Stimulated activated naive CD8-positive, alpha-beta T cell treated with anti-CD3 and anti-CD28 coated beads, Interleukin-15, Interleukin-2, amounts not matched to agents 100 ng/mL and 50 ng/mL, for 24 hours (primary cell): ENCODE measurements at regions not wholly inside any gene's neighbourhood (a gene's known extent, or its start where the extent isn't known, plus 50 kb on each side); places are given as distances from the start of the nearest gene placed in this dataset.

Experiments used
- H3K27ac Mint-ChIP-seq: one replicate; pipeline ENCODE4 v1.8.0; 2021; ENCODE audit warnings: mild to moderate bottlenecking, mixed read lengths
- H3K27me3 Mint-ChIP-seq: one replicate; pipeline ENCODE4 v1.8.0; 2021; ENCODE audit warnings: mixed read lengths
- H3K36me3 Mint-ChIP-seq: one replicate; pipeline ENCODE4 v1.8.0; 2021; ENCODE audit warnings: low read depth, mixed read lengths
- H3K4me1 Mint-ChIP-seq: one replicate; pipeline ENCODE4 v1.8.0; 2021; ENCODE audit warnings: low read depth, mixed read lengths
- H3K4me3 Mint-ChIP-seq: one replicate; pipeline ENCODE4 v1.8.0; 2021; ENCODE audit warnings: mild to moderate bottlenecking, mixed read lengths
- H3K9me3 Mint-ChIP-seq: one replicate; pipeline ENCODE4 v1.8.0; 2021; ENCODE audit warnings: mixed read lengths

DNA sequence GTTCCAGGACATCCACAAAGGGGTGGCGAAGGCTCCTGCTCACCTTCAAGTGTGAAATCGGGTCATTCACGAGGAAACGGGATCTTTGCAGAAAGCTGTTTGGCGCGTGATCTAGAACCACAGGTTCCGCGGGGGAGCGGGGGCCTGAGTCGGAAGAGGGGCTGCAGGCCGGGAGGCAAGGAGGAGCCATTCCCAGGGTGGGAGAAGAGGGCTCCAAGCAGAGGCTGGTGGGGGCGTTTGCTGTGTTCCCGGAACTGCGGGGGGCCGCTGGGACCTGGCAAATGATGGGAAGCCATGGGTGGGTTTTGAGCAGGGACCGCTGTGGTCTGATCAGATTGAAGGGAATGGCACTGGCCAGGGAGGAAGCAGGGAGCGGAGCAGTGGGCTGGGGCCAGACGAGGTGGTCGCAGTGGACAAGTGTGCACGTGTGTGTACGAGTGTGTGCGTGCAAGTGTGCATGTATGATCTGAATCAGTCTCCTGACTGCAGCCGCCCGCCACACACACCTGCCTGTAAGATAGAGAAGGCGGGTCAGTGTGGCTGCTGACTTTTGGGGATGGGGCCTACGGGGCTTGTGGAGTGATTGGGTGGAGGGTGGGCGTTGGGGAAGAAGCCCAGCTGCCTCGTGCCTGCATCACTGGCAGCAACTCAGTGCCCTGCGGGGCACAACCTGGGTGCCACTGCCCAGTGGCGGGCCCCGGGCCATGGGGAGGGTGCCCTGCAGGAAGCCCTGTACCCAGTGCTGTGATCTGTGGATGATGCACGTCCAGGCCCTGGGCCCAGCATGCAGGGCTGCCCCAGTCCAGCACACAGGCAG is 141.9 kb downstream of the KIF26A start:
- no peaks in the 10 kb centered on the region for H3K4me1 Mint-ChIP-seq
- peaks cover 4% of the 10 kb centered on the region for H3K27me3 Mint-ChIP-seq
- no peak overlapping the region for H3K4me3 Mint-ChIP-seq

DNA sequence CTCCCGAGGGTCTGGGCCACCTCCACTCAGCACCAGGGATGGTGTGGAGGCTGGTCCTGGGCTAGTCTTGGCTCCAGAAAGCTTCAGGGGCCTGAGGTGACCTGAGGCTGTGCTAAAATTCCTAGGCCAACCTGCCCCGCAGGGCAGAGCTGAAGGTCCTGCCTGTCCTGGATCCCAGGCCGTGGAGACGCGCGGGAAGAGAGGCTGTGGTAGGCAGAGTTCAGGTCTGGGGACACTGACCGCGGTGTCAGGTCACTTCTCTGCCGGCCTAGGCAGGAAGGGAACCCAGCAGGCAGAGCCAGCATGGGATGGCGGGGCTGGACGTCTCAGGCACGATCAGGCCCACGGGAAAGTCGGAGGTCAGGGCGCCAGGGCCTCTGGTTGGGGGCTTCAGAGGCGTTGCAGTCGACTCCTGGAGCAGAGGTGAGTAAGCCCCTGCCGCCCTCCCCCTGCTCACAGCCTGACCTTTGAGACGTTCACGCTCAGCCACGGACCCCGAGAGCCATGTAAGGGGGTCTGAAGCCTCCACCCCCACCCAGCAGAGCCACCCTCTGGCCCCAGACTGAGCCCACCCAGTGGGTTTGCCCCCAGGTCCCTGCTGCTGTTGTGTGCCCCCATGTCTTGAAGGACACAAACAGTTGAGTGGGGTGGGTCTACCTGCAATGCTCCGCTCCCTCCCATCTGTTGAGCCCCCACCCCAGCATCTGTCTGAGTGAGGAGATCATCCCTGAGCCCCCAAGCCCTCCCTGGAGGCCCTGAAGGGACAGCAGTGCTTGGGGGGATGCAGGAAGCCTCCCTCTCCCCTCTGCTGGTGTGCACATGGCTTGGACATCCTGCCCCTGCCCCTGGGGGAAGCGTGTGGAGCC is 142.7 kb downstream of the KIF26A start:
- Mint-ChIP-seq H3K4me1 (no peaks in the 10 kb centered on the region), H3K36me3 (no peaks in the 10 kb centered on the region), H3K9me3 (no peaks in the 10 kb centered on the region), H3K27ac (no peak overlapping the region), H3K4me3 (no peak overlapping the region), H3K27me3 (peaks cover 4% of the 10 kb centered on the region)

More for the DNA sequence above, 141.9 kb downstream of the KIF26A start:
- no peak overlapping the region for H3K27ac Mint-ChIP-seq
- no peaks in the 10 kb centered on the region for H3K36me3 Mint-ChIP-seq
- H3K9me3 Mint-ChIP-seq = no peaks in the 10 kb centered on the region

DNA sequence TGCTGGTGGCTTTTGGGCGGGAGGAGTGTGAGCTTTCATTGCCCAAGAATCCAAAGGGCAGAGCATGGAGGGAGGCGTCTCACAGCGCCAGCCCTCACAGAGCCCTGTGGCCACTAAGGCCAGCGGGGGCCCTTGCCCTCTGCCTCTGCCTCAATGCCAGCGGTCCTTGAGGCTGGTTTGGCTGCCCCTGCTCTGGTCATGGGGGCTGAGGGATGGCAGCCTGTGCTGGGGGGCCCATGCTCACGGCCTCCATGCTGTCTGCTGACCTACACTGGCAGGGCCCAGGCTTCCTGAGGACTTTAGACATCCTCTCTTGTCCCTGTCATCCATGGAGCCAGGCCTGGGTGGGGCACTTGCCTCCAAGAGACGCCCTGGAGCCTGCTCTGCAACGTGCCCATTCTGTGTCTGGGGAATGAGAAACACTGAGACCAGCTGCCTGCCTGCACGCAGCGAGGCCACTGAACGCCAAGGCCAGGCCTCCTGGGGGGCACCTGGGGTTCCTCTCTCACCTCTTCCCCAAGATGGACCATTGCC is 143.4 kb downstream of the KIF26A start:
- no peaks in the 10 kb centered on the region for H3K36me3 Mint-ChIP-seq
- H3K4me1 Mint-ChIP-seq = no peaks in the 10 kb centered on the region
- H3K27me3 Mint-ChIP-seq = peaks cover 4% of the 10 kb centered on the region
- H3K4me3 Mint-ChIP-seq = no peak overlapping the region
- H3K9me3 Mint-ChIP-seq = no peaks in the 10 kb centered on the region
- H3K27ac Mint-ChIP-seq = no peak overlapping the region

DNA sequence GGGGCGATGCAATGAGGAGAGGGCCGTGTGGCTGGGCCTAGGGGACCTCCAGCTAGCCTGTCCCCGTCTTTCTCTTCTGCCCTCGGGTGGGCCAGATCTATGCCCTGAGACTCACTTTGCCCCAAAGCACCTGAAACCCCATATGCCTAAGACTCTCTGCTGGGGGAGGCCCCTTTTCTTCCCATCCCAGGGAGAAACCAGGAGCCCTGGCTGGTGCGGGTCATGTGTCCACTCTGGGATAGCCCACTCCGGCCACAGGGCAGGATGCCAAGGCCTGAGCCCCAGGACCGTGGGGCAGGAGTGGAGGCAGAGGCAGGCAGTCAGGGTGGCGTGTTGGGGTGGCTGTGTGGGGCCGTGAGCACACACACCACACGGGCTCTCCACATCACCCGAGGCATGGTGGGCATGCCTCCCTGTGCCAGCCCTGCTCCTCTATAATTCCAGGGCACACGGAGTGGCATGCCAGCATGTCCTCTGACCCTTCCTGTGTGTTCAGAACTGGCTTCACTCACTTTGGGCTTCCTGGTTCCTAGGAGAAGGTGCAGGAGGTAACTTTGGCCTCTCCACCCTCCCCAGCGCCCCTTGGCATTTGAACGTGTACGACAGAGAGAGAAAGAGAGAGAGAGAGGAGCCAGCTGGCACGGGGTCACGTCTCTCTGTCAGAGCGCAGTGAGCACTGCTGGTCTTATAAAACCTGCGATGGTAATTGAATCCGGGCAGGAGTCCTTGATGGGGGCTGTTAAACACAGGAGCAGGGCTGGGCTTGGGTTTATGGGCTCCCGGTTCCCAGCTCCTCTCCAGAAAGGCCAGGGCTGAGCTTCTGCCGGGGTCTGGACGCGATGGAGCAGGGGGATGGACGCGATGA is 144.2 kb downstream of the KIF26A start:
- H3K27me3 Mint-ChIP-seq = no peaks in the 10 kb centered on the region
- no peak overlapping the region for H3K27ac Mint-ChIP-seq
- no peaks in the 10 kb centered on the region for H3K4me1 Mint-ChIP-seq
- no peaks in the 10 kb centered on the region for H3K36me3 Mint-ChIP-seq
- no peak overlapping the region for H3K4me3 Mint-ChIP-seq
- no peaks in the 10 kb centered on the region for H3K9me3 Mint-ChIP-seq

DNA sequence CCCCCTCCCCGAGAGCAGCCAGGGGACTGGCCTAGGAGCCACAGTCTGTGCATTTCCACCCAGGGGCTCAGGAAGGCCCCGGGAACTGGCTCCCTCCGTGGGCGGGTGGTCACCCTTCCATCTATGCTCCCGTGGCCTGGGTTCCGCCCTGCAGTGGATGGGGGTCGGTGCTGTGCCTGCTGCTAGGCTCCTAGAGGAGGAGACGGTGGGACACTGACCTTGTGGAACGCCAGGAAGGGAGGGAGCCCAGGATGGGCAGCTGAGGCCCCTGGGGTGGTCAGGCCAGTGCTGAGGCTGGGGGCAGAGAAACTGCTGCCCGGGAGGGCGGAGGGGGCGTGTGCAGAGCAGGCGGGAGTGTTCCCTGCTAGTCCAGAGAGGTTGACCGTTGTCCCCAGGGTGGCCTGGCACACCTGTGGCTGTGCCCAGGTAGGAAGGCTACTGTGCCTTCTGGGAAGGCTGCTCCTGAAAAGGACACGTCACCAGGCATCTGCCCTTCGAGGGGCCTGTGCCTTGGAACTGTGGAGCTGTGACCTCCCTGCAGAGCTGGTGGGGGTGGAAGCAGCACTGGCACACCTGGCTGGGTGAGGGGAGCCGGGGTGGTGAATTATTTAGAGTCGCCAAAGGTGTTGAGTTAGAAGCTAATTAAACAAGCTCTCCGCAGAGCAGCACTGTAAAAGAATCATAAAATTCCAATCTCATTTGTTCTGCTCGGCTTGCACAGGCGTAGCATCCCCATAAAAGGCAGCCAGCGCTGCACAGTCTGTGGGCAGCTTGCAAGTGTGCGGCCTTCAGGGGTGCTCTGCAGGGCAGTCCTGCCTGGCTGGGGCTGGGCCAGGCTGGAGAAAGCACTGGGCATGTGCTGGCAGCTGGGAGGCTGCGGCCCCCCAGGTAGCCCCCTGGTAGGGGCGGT is 145.1 kb downstream of the KIF26A start:
- Mint-ChIP-seq H3K4me3 (no peak overlapping the region), H3K4me1 (no peaks in the 10 kb centered on the region), H3K9me3 (peaks cover 3% of the 10 kb centered on the region), H3K36me3 (no peaks in the 10 kb centered on the region), H3K27me3 (no peaks in the 10 kb centered on the region), H3K27ac (no peak overlapping the region)

DNA sequence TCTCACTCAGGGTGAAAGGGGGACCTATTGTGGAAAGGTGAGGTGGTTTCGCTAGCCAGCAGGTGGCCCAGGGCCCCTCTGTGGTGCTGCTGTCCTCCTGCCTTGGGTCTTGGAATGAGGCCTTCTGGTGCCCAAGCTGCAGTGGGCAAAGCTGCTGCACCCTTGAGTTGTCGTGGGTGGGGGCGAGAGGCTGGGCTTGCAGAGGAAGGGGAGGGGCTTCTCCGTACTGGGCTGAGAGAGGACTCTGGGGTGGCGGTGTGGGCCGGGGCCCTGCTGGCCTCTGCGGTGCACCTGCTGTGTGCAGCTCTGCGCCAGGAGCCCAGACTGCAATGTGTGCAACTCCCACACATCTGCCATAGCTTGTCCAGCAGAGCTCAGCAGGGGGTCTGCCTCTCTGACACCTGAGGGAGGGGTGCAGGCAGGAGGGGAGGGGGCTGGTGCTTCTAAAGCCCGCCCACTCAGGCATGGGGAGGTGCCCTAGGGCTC is 145.8 kb downstream of the KIF26A start:
- H3K4me1 Mint-ChIP-seq = no peaks in the 10 kb centered on the region
- peaks cover 10% of the 10 kb centered on the region for H3K9me3 Mint-ChIP-seq
- no peak overlapping the region for H3K27ac Mint-ChIP-seq
- H3K36me3 Mint-ChIP-seq = no peaks in the 10 kb centered on the region
- no peaks in the 10 kb centered on the region for H3K27me3 Mint-ChIP-seq
- H3K4me3 Mint-ChIP-seq = no peak overlapping the region

DNA sequence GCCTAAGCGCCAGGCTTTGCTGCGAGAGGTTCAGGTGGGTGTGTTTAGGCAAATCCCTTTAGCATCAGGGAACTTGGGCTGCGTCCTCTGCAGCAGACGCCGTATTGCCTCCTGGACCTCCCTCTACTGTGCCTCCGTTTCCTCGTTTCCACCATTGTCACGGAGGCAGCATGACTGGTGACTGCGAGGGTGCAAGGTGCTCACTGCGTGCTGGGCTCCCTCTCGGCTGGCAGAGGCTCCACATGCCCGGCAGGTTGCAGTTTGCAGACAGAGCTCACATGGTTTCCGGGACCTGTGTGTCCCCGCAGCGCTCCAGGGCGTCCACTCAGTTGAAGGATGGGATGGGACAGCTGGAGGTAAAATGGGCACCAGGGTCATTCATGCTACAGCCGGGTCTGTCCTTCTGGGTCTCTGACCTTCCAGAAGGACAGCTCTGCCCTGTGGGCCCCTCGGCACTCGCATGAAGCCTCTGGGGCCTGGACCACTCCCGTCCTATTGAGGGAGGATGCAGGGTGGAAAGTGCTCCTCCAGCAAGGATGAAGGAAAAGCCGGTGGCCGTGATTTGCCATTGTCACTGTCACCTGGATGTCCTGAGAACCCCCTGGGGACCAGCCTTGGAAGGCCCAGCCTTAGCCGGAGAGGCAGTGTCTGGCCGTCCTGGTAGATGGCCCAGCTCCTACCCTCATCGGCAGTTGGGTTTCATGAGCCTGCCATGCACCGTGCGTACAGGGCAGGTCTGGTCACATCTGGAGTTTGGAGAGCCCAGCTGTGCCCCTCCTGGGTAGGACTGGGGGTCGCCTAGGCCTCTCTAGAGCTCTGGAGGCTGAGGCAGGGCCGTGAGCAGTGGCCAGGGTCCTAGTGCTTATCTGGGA is 146.5 kb downstream of the KIF26A start:
- Mint-ChIP-seq H3K27ac (no peak overlapping the region), H3K9me3 (peaks cover 13% of the 10 kb centered on the region), H3K36me3 (no peaks in the 10 kb centered on the region), H3K4me3 (no peak overlapping the region), H3K27me3 (no peaks in the 10 kb centered on the region), H3K4me1 (no peaks in the 10 kb centered on the region)

DNA sequence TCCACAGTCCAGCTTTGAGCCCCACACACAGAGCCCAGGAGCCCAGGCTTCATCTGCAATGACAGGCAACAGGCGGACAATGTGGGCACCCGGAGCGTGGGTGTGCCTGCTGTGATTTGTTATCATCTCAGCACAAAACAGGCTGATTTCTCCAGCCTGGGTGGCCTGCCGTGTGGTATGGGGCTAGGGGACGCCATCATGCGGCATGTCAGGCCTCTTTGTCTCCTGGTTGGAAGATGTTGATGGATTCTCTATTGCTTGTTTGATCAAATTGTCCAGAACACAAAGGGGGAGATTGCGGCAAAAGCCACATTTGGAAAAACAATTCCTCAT is 147.1 kb downstream of the KIF26A start:
- Mint-ChIP-seq H3K36me3 (no peaks in the 10 kb centered on the region), H3K27me3 (no peaks in the 10 kb centered on the region), H3K4me1 (no peaks in the 10 kb centered on the region), H3K9me3 (peaks cover 13% of the 10 kb centered on the region), H3K27ac (no peak overlapping the region), H3K4me3 (no peak overlapping the region)

DNA sequence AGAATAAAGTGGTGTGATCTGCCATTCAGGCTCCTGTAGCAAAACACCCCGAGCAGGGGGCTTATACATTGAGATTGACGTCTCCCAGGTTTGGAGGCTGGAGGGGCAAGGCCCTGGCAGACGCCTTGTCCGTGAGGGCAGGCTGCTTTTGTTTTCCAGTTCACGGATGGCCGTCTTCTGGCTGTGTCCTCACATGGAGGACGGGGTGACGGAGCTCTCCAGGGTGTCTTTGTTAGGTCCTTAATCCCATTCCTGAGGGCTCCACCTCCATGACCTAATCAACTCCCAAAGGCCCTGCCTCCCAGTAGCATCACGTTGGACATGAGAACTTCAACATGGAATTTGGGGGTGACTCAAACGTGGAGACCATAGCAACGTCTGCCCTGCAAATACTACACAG is 147.7 kb downstream of the KIF26A start:
- Mint-ChIP-seq H3K27ac (no peak overlapping the region), H3K36me3 (no peaks in the 10 kb centered on the region), H3K4me3 (no peak overlapping the region), H3K27me3 (no peaks in the 10 kb centered on the region), H3K4me1 (no peaks in the 10 kb centered on the region), H3K9me3 (peaks cover 13% of the 10 kb centered on the region)

DNA sequence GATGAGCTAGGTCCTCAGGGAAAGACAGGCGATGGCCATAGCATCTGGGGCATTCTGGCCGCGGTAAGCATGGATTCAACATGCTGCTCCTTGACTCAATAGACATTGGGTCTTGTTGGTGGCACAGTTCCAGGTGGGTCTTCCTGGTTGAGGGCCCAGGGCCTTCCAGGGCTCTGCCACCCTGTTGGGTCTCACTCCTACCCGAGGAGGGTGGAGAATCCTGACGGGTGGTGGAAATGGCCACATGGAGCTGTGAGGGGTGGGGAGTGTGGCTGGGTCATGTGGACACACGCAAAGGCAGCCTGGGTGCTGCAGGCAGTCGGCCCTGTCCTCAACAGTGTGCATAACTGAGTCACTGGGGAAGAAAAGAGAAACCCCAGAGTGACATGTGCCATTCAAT is 148.1 kb downstream of the KIF26A start:
- Mint-ChIP-seq H3K9me3 (peaks cover 13% of the 10 kb centered on the region), H3K27ac (no peak overlapping the region), H3K4me1 (no peaks in the 10 kb centered on the region), H3K36me3 (no peaks in the 10 kb centered on the region), H3K4me3 (no peak overlapping the region), H3K27me3 (no peaks in the 10 kb centered on the region)

DNA sequence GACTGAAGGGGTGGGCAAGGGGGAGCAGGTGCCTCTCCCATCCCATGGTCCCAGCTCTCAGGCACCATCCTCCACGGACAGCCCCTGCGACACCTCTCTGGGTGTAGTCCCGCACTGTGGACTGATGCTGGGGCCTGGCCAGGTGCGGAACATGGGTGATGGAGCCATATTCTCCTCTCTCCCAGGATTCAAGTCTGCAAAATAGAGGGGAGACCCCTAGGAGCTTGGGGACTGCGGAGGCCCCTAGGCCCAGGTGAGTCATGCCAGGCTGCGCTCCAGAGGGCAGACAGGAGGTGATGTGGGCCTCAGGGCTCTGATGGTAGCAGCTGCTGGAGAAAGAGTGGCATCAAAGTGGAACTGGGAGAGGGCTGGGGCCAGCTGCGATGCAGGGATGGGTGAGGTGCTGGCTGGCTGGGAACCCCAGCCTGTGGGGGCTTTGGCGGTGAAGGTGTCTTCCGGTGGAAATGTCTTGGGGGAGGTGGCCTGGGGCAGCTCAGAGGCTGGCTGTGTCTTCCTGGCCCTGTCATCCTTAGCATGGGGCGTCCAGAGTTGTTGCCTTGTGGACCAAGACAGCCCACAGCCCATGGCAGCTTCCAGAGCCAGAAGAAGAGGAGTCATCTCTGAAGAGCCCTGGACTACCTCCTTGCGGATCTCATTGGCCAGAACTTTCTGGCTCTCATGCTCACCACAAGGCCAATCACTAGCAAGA is 149.1 kb downstream of the KIF26A start:
- no peaks in the 10 kb centered on the region for H3K36me3 Mint-ChIP-seq
- H3K4me3 Mint-ChIP-seq = no peak overlapping the region
- H3K4me1 Mint-ChIP-seq = no peaks in the 10 kb centered on the region
- H3K9me3 Mint-ChIP-seq = peaks cover 13% of the 10 kb centered on the region
- H3K27ac Mint-ChIP-seq = no peak overlapping the region
- H3K27me3 Mint-ChIP-seq = no peaks in the 10 kb centered on the region

DNA sequence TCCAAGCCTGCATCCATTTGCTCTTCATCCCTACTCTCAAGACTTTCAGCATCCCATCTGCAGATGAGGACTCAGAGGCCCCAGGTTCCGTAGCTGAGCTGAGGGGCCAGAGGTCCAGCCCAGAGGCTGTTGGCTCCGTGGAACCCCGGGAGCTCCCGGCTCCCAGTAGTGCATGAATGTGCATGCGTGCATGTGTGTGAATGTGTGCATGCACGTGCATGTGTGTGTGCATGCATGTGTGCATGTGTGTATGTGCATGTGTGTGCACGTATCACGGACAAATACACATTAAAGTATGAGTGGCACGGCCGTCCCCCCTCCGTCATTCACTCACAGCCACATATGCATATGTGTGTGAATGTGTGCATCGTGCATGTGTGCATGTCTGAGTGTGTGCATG is 149.9 kb downstream of the KIF26A start:
- Mint-ChIP-seq H3K27ac (no peak overlapping the region), H3K4me3 (no peak overlapping the region), H3K9me3 (peaks cover 13% of the 10 kb centered on the region), H3K27me3 (no peaks in the 10 kb centered on the region), H3K4me1 (no peaks in the 10 kb centered on the region), H3K36me3 (no peaks in the 10 kb centered on the region)

DNA sequence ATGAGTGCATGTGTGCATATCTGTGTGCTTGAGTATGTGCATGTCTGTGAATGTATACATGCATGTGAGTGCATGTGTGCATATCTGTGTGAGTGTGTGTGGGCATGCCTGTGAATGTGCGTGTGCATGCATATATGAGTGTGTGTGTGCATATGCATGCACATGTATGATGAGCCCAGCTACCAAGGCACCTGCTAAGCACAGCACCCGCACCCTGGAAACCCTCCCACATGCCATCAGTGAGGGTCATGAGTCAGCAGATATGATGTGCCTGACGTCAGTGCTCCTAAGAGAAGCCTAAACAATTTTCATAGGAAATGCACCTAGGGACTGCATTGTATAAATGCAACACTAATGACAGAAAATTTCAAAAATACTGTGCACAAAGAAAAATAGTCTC is 151.1 kb downstream of the KIF26A start:
- no peaks in the 10 kb centered on the region for H3K4me1 Mint-ChIP-seq
- H3K9me3 Mint-ChIP-seq = peaks cover 13% of the 10 kb centered on the region
- no peaks in the 10 kb centered on the region for H3K27me3 Mint-ChIP-seq
- no peaks in the 10 kb centered on the region for H3K36me3 Mint-ChIP-seq
- no peak overlapping the region for H3K4me3 Mint-ChIP-seq
- H3K27ac Mint-ChIP-seq = no peak overlapping the region
